MM.1S (cell line): ENCODE measurements at regions not wholly inside any gene's neighbourhood (a gene's known extent, or its start where the extent isn't known, plus 50 kb on each side); places are given as distances from the start of the nearest gene placed in this dataset.

Experiments
- DNase-seq: peaks from one replicate; pipeline ENCODE4 v3.0.0-alpha.2; 2015
- H2AFZ ChIP-seq: fragments of 300-600 bp; sonication (generic); 2 replicates; pipeline ENCODE4 v1.6.0; 2016; ENCODE audit warnings: antibody characterized with exemption, low read length
- H3F3A ChIP-seq: fragments of 300-600 bp; sonication (generic); 2 replicates; pipeline ENCODE4 v1.6.1; 2016; ENCODE audit warnings: mild to moderate bottlenecking, antibody characterized with exemption, low read length, moderate library complexity, mixed read lengths; ENCODE audit not compliant: insufficient read depth
- H3K27ac ChIP-seq: fragments of 300-600 bp; sonication (generic); 2 replicates; pipeline ENCODE4 v1.5.1; 2016; ENCODE audit warnings: mild to moderate bottlenecking, low read length
- H3K27me3 ChIP-seq: fragments of 300-600 bp; sonication (generic); replicated peaks from 2 replicates; pipeline ENCODE4 v1.6.0; 2016; ENCODE audit warnings: low read length; ENCODE audit not compliant: insufficient read depth
- H3K36me3 ChIP-seq: fragments of 300-600 bp; sonication (generic); replicated peaks from 2 replicates; pipeline ENCODE4 v1.6.1; 2016; ENCODE audit warnings: mild to moderate bottlenecking, low read length, mixed read lengths; ENCODE audit not compliant: insufficient read depth
- H3K4me1 ChIP-seq: fragments of 300-600 bp; sonication (generic); 2 replicates; pipeline ENCODE4 v1.6.1; 2016; ENCODE audit warnings: low read length, mixed read lengths
- H3K4me2 ChIP-seq: fragments of 300-600 bp; sonication (generic); 2 replicates; pipeline ENCODE4 v1.6.0; 2016; ENCODE audit warnings: low read depth, low read length
- H3K4me3 ChIP-seq: fragments of 300-600 bp; sonication (generic); 2 replicates; pipeline ENCODE4 v1.5.1; 2016; ENCODE audit warnings: low read length, mixed read lengths
- H3K79me2 ChIP-seq: fragments of 300-600 bp; sonication (generic); 2 replicates; pipeline ENCODE4 v1.6.1; 2016; ENCODE audit warnings: mixed run types, low read length, mixed read lengths
- H3K9ac ChIP-seq: fragments of 300-600 bp; sonication (generic); 2 replicates; pipeline ENCODE4 v1.6.1; 2016; ENCODE audit warnings: low read length, mixed read lengths
- H3K9me2 ChIP-seq: fragments of 300-600 bp; sonication (generic); replicated peaks from 2 replicates; pipeline ENCODE4 v1.6.1; 2016; ENCODE audit warnings: mild to moderate bottlenecking, low read length, mixed read lengths; ENCODE audit not compliant: insufficient read depth
- H3K9me3 ChIP-seq: fragments of 300-600 bp; sonication (generic); replicated peaks from 2 replicates; pipeline ENCODE4 v1.6.1; 2016; ENCODE audit warnings: mild to moderate bottlenecking, low read length, mixed read lengths; ENCODE audit not compliant: insufficient read depth
- H4K20me1 ChIP-seq: fragments of 300-600 bp; sonication (generic); 2 replicates; pipeline ENCODE4 v1.6.1; 2016; ENCODE audit warnings: mild to moderate bottlenecking, low read length, moderate library complexity, mixed read lengths; ENCODE audit not compliant: insufficient read depth
- CTCF ChIP-seq: fragments of 300-600 bp; sonication (generic); IDR thresholded peaks from 2 replicates; pipeline ENCODE4 v1.5.1; 2016; ENCODE audit warnings: antibody characterized with exemption, low read length, mixed read lengths
- EZH2 ChIP-seq: fragments of 300-600 bp; sonication (generic); optimal IDR thresholded peaks from 2 replicates; pipeline ENCODE3; 2017; ENCODE audit warnings: low read depth, mild to moderate bottlenecking, antibody characterized with exemption, low read length, mixed read lengths
- EZH2phosphoT487 ChIP-seq: fragments of 300-600 bp; sonication (generic); IDR thresholded peaks from 2 replicates; pipeline ENCODE4 v1.6.1; 2018; ENCODE audit warnings: antibody characterized with exemption, low read length

- DNase-seq, result no peak
- H3K27ac ChIP-seq, result no peak overlapping the region
Measured at GRCh38 chr4:32551943-32552342, 1831.8 kb downstream of the PCDH7 start.

GRCh38 chr4:32560306-32560705, 1840.1 kb downstream of the PCDH7 start:
- H3K27ac ChIP-seq, result no peak overlapping the region
- TF ChIP-seq EZH2 (no peak), EZH2phosphoT487 (no peak), CTCF (no peak)
- no peak overlapping the region for H3K4me2 ChIP-seq
- no peak overlapping the region for H2AFZ ChIP-seq
- no peaks in the 10 kb centered on the region for H3K79me2 ChIP-seq
- H3K9ac ChIP-seq, result no peak overlapping the region
- H4K20me1 ChIP-seq, result no peaks in the 10 kb centered on the region
- no peak for DNase-seq
- H3K4me3 ChIP-seq, result no peak overlapping the region
- 0 out of 2 replicates have a peak, but pooled peaks cover 4% of the 10 kb centered on the region for H3K4me1 ChIP-seq
- H3K27me3 ChIP-seq, result no peaks in the 10 kb centered on the region
- H3K36me3 ChIP-seq, result no peaks in the 10 kb centered on the region
- H3K9me3 ChIP-seq, result no peaks in the 10 kb centered on the region
- no peaks in the 10 kb centered on the region for H3K9me2 ChIP-seq
- 0 out of 2 replicates have a peak, but pooled peaks cover 3% of the 10 kb centered on the region for H3F3A ChIP-seq

More at GRCh38 chr4:32551943-32552342, 1831.8 kb downstream of the PCDH7 start:
- Histone ChIP-seq H3K4me1 (no peaks in the 10 kb centered on the region), H3K4me2 (no peak overlapping the region), H3K9me3 (no peaks in the 10 kb centered on the region), H2AFZ (no peak overlapping the region), H3K9me2 (peaks cover 3% of the 10 kb centered on the region; the same call in 1 of the 2 replicates), H3K36me3 (no peaks in the 10 kb centered on the region), H3K27me3 (no peaks in the 10 kb centered on the region), H3K9ac (no peak overlapping the region), H3K79me2 (no peaks in the 10 kb centered on the region), H3F3A (no peaks in the 10 kb centered on the region), H3K4me3 (no peak overlapping the region), H4K20me1 (no peaks in the 10 kb centered on the region)
- TF ChIP-seq CTCF (no peak), EZH2phosphoT487 (no peak), EZH2 (no peak)

- no peak overlapping the region for H3K4me3 ChIP-seq
- H3K9me2 ChIP-seq, result no peaks in the 10 kb centered on the region
- no peak overlapping the region for H2AFZ ChIP-seq
- TF ChIP-seq EZH2 (no peak), EZH2phosphoT487 (no peak), CTCF (no peak)
- 0 out of 2 replicates have a peak, but pooled peaks cover 5% of the 10 kb centered on the region for H3K4me1 ChIP-seq
- H3F3A ChIP-seq, result 0 out of 2 replicates have a peak, but pooled peaks cover 4% of the 10 kb centered on the region
- no peaks in the 10 kb centered on the region for H3K27me3 ChIP-seq
- no peaks in the 10 kb centered on the region for H3K36me3 ChIP-seq
- H3K9me3 ChIP-seq, result no peaks in the 10 kb centered on the region
- H3K9ac ChIP-seq, result no peak overlapping the region
- no peaks in the 10 kb centered on the region for H4K20me1 ChIP-seq
- H3K79me2 ChIP-seq, result no peaks in the 10 kb centered on the region
- no peak for DNase-seq
- no peak overlapping the region for H3K4me2 ChIP-seq
- no peak overlapping the region for H3K27ac ChIP-seq
Measured at GRCh38 chr4:32562010-32562409, 1841.8 kb downstream of the PCDH7 start.
